Neuronal stem cell (in vitro differentiated cells): ENCODE measurements at regions not wholly inside any gene's neighbourhood (a gene's known extent, or its start where the extent isn't known, plus 50 kb on each side); places are given as distances from the start of the nearest gene placed in this dataset.

Experiments used
- DNase-seq: peaks from one replicate; pipeline ENCODE4 v3.0.0-alpha.2; 2013; ENCODE audit warnings: low spot score
- H2AFZ ChIP-seq: one replicate; pipeline ENCODE4 v1.6.1; 2013; ENCODE audit warnings: mild to moderate bottlenecking, low read length, inconsistent platforms
- H2AK5ac ChIP-seq: 2 replicates; pipeline ENCODE4 v1.6.1; 2013; ENCODE audit warnings: low read depth, mild to moderate bottlenecking, inconsistent platforms, low read length, moderate library complexity, mixed read lengths
- H2BK120ac ChIP-seq: 2 replicates; pipeline ENCODE4 v1.6.1; 2013; ENCODE audit warnings: low read depth, mild to moderate bottlenecking, inconsistent platforms, low read length, moderate library complexity, mixed read lengths
- H2BK12ac ChIP-seq: one replicate; pipeline ENCODE4 v1.6.1; 2013; ENCODE audit warnings: low read length, inconsistent platforms
- H2BK15ac ChIP-seq: 2 replicates; pipeline ENCODE4 v1.6.1; 2013; ENCODE audit warnings: mild to moderate bottlenecking, low read length, inconsistent platforms, mixed read lengths
- H2BK5ac ChIP-seq: one replicate; pipeline ENCODE4 v1.6.1; 2013; ENCODE audit warnings: inconsistent platforms, mild to moderate bottlenecking, low read length, moderate library complexity
- H3K14ac ChIP-seq: one replicate; pipeline ENCODE4 v1.6.1; 2013; ENCODE audit warnings: low read length, inconsistent platforms
- H3K18ac ChIP-seq: 2 replicates; pipeline ENCODE4 v1.6.1; 2013; ENCODE audit warnings: low read length, inconsistent platforms
- H3K23ac ChIP-seq: 2 replicates; pipeline ENCODE4 v1.6.1; 2013; ENCODE audit warnings: low read depth, mild to moderate bottlenecking, mixed read lengths, low read length, inconsistent platforms; ENCODE audit not compliant: poor library complexity
- H3K27ac ChIP-seq: replicated peaks from 3 replicates; pipeline ENCODE4 v1.5.1; 2013; ENCODE audit warnings: low read length, inconsistent platforms
- H3K27me3 ChIP-seq, 3 experiments: 2 replicates each; pipeline ENCODE4 v1.6.1; 2013; ENCODE audit warnings: low read length in 3 of 3, mild to moderate bottlenecking in 2 of 3, inconsistent platforms in 1 of 3, low read depth in 1 of 3, mixed read lengths in 1 of 3, moderate library complexity in 1 of 3; ENCODE audit not compliant: control insufficient read depth in 3 of 3, insufficient read depth in 3 of 3
- H3K36me3 ChIP-seq, 2 donors: replicated peaks in 1 of 2; 2 replicates each; pipeline ENCODE4 v1.6.1; 2013; ENCODE audit warnings: low read length in 2 of 2; ENCODE audit not compliant: control insufficient read depth in 2 of 2, insufficient read depth in 2 of 2
- H3K4ac ChIP-seq: 2 replicates; pipeline ENCODE4 v1.6.1; 2013; ENCODE audit warnings: inconsistent platforms, mild to moderate bottlenecking, low read length, moderate library complexity
- H3K4me1 ChIP-seq, 2 donors: 1 replicate in 1 of 2; 2 replicates in 1 of 2; pipeline ENCODE4 v1.6.1; 2013; ENCODE audit warnings: low read length in 2 of 2, low read depth in 1 of 2; ENCODE audit not compliant: control insufficient read depth in 2 of 2, insufficient read depth in 1 of 2
- H3K4me2 ChIP-seq: one replicate; pipeline ENCODE4 v1.6.1; 2013; ENCODE audit warnings: mild to moderate bottlenecking, low read length, inconsistent platforms; ENCODE audit not compliant: insufficient read depth, poor library complexity, severe bottlenecking
- H3K4me3 ChIP-seq, 2 donors: 2 replicates each; pipeline ENCODE4 v1.5.1; 2013; ENCODE audit warnings: low read length in 2 of 2, mild to moderate bottlenecking in 2 of 2, inconsistent platforms in 1 of 2, moderate library complexity in 1 of 2
- H3K79me1 ChIP-seq: one replicate; pipeline ENCODE4 v1.6.1; 2013; ENCODE audit warnings: low read depth, mild to moderate bottlenecking, inconsistent platforms, low read length, moderate library complexity
- H3K9ac ChIP-seq: one replicate; pipeline ENCODE4 v1.6.1; 2013; ENCODE audit warnings: mild to moderate bottlenecking, low read depth, low read length, inconsistent platforms; ENCODE audit not compliant: poor library complexity
- H3K9me3 ChIP-seq, 2 donors: replicated peaks in 1 of 2; 2 replicates each; pipeline versions ENCODE3 to v1.6.1; 2013; ENCODE audit warnings: low read length in 2 of 2, mild to moderate bottlenecking in 2 of 2, inconsistent platforms in 1 of 2, low read depth in 1 of 2, mixed read lengths in 1 of 2, moderate library complexity in 1 of 2; ENCODE audit not compliant: control insufficient read depth in 2 of 2, insufficient read depth in 1 of 2
- H4K8ac ChIP-seq: one replicate; pipeline ENCODE4 v1.6.1; 2013; ENCODE audit warnings: low read depth, mild to moderate bottlenecking, inconsistent platforms, low read length, moderate library complexity
- H4K91ac ChIP-seq: one replicate; pipeline ENCODE4 v1.6.1; 2013; ENCODE audit warnings: low read length, low read depth, mild to moderate bottlenecking, inconsistent platforms; ENCODE audit not compliant: poor library complexity
- WGBS, 2 donors: extraction: QIAGEN DNeasy Blood & Tissue Kit; methylation state at CpG; one replicate each; pipeline ENCODE4 v1.1.7; 2013; ENCODE audit warnings: missing lambda C conversion rate in 2 of 2, mixed read lengths in 1 of 2; ENCODE audit not compliant: insufficient read length in 2 of 2, insufficient replicate concordance in 1 of 2; ENCODE audit errors: extremely low coverage in 2 of 2; 5-methylcytosine and 5-hydroxymethylcytosine counted together

- no peak overlapping the region for H3K4me2 ChIP-seq
- H3K23ac ChIP-seq = no peak overlapping the region
- no peak overlapping the region for H3K4ac ChIP-seq
- H3K18ac ChIP-seq = no peak overlapping the region
- no peaks in the 10 kb centered on the region for H3K9me3 ChIP-seq
- H3K36me3 ChIP-seq = no peaks in the 10 kb centered on the region
- H3K79me1 ChIP-seq = no peaks in the 10 kb centered on the region
- no peak overlapping the region for H3K4me3 ChIP-seq
- DNase-seq = no peak
- H2BK5ac ChIP-seq = no peak overlapping the region
- H2BK15ac ChIP-seq = no peak overlapping the region
- no peak overlapping the region for H2AK5ac ChIP-seq
- no peak overlapping the region for H2BK12ac ChIP-seq
- no peak overlapping the region for H3K14ac ChIP-seq
- H3K27me3 ChIP-seq = no peaks in the 10 kb centered on the region
- H2BK120ac ChIP-seq = no peak overlapping the region
- H2AFZ ChIP-seq = no peak overlapping the region
- H3K27ac ChIP-seq = no peak overlapping the region
- H3K4me1 ChIP-seq = no peaks in the 10 kb centered on the region
- no peak overlapping the region for H3K9ac ChIP-seq
- H4K91ac ChIP-seq = no peak overlapping the region
- no peak overlapping the region for H4K8ac ChIP-seq
These were observed 360.6 kb upstream of the FLRT2 start for GRCh38 chr14:85169381-85169780.

GRCh38 chr14:85172290-85172689, 357.7 kb upstream of the FLRT2 start:
- Histone ChIP-seq H2BK15ac (no peak overlapping the region), H3K23ac (no peak overlapping the region), H2BK120ac (no peak overlapping the region), H3K4me3 (no peak overlapping the region), H4K91ac (no peak overlapping the region), H3K36me3 (no peaks in the 10 kb centered on the region), H2BK5ac (no peak overlapping the region), H3K79me1 (no peaks in the 10 kb centered on the region), H3K27me3 (no peaks in the 10 kb centered on the region), H3K4me2 (no peak overlapping the region), H2AFZ (no peak overlapping the region), H3K4me1 (no peaks in the 10 kb centered on the region), H3K27ac (no peak overlapping the region), H3K9me3 (no peaks in the 10 kb centered on the region), H3K14ac (no peak overlapping the region), H3K18ac (no peak overlapping the region), H4K8ac (no peak overlapping the region), H2BK12ac (no peak overlapping the region), H3K4ac (no peak overlapping the region), H3K9ac (no peak overlapping the region), H2AK5ac (no peak overlapping the region)
- no peak for DNase-seq
- no CpG with 5 or more reads among the region's 2 CpGs for WGBS, 2 donors

- no peaks in the 10 kb centered on the region for H3K9me3 ChIP-seq
- no peak overlapping the region for H2AK5ac ChIP-seq
- no peak overlapping the region for H2BK5ac ChIP-seq
- H4K91ac ChIP-seq = no peak overlapping the region
- H3K4me2 ChIP-seq = no peak overlapping the region
- no peaks in the 10 kb centered on the region for H3K79me1 ChIP-seq
- no peak overlapping the region for H2BK12ac ChIP-seq
- H4K8ac ChIP-seq = no peak overlapping the region
- H3K14ac ChIP-seq = no peak overlapping the region
- no peak for DNase-seq
- H3K9ac ChIP-seq = no peak overlapping the region
- H3K23ac ChIP-seq = no peak overlapping the region
- no peaks in the 10 kb centered on the region for H3K36me3 ChIP-seq
- H3K4me3 ChIP-seq = no peak overlapping the region
- no peaks in the 10 kb centered on the region for H3K4me1 ChIP-seq
- H3K4ac ChIP-seq = no peak overlapping the region
- no peak overlapping the region for H2BK15ac ChIP-seq
- H2BK120ac ChIP-seq = no peak overlapping the region
- H3K27me3 ChIP-seq = no peaks in the 10 kb centered on the region
- no CpG with 5 or more reads among the region's 1 CpG for WGBS, 2 donors
- no peak overlapping the region for H3K18ac ChIP-seq
- no peak overlapping the region for H2AFZ ChIP-seq
- no peak overlapping the region for H3K27ac ChIP-seq
These were observed 357.0 kb upstream of the FLRT2 start for GRCh38 chr14:85172889-85173477.

GRCh38 chr14:85175556-85175955, 354.4 kb upstream of the FLRT2 start:
- H3K14ac ChIP-seq = no peak overlapping the region
- no peaks in the 10 kb centered on the region for H3K4me1 ChIP-seq
- DNase-seq = no peak
- no peak overlapping the region for H3K4me2 ChIP-seq
- no peak overlapping the region for H4K8ac ChIP-seq
- H2BK15ac ChIP-seq = no peak overlapping the region
- no peak overlapping the region for H3K4ac ChIP-seq
- H2BK5ac ChIP-seq = no peak overlapping the region
- no peak overlapping the region for H2AFZ ChIP-seq
- H3K9ac ChIP-seq = no peak overlapping the region
- no peak overlapping the region for H2BK120ac ChIP-seq
- H3K27me3 ChIP-seq = no peaks in the 10 kb centered on the region
- WGBS, 2 donors = no CpG with 5 or more reads among the region's 1 CpG
- H3K18ac ChIP-seq = no peak overlapping the region
- no peaks in the 10 kb centered on the region for H3K79me1 ChIP-seq
- no peak overlapping the region for H3K23ac ChIP-seq
- H2AK5ac ChIP-seq = no peak overlapping the region
- H3K36me3 ChIP-seq = no peaks in the 10 kb centered on the region
- H3K4me3 ChIP-seq = no peak overlapping the region
- no peak overlapping the region for H2BK12ac ChIP-seq
- H3K27ac ChIP-seq = no peak overlapping the region
- H4K91ac ChIP-seq = no peak overlapping the region
- peaks cover 0 to 2% of the 10 kb centered on the region in 2 donors for H3K9me3 ChIP-seq
